ENCODE measurements at regions not wholly inside any gene's neighbourhood (a gene's known extent, or its start where the extent isn't known, plus 50 kb on each side); places are given as distances from the start of the nearest gene placed in this dataset.

DNA sequence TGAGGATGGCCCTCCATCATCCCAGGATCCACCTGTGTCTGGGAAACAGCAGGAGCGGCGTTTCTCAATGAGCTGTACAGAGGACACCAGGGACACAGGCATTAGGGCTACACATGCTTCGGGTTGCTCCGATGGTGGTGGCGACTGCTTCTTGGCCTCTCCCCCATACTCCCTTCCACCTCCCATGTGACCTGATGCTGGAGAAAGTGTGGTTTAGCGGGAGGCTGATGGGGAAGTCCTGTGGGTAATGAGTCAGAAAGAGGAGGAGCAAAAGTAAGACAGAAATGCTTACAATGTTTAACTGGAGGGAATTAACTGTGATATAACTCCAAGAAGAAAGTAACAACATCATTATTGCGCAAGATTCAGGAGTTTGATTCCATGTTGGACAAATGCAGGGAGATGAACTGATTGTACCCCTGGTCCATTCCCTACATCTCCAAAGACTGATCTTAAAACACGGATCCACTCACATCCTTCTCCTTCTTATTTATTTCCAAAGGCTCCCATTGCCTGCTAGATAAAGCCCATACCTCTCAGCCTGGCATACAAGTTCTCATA is 186.6 kb downstream of the NRP2 start:
- H3K9me1 ChIP-seq (replicated peaks; ENCODE audit: control insufficient read depth, extremely low read depth, insufficient read depth, low read length): no peaks in the 10 kb centered on the region
- intact Hi-C loops (cut with micrococcal nuclease) (no loop called here), dilution Hi-C loops (cut with MboI; ENCODE audit: extremely low pct_ligation_motif_present, low sequenced_read_pairs) (no loop called here)
- no peaks in the 10 kb centered on the region for H3K4me1 ChIP-seq (ENCODE audit: control insufficient read depth, extremely low read depth, insufficient read depth, low read length)
- no peak for FAIRE-seq
- DNase-seq (ENCODE audit: low read depth, low spot score): no peak
- H3K4me3 ChIP-seq (replicated peaks in 1 of 3; ENCODE audit: insufficient read depth in 1 of 3, low read depth in 1 of 3, low read length in 3 of 3): no peak overlapping the region
- BruUV-seq (replicated peaks): no TSS peak
- no peak overlapping the region for H3K4me2 ChIP-seq (ENCODE audit: insufficient read depth, low read length)
- peaks cover 3 to 10% of the 10 kb centered on the region in 2 experiments for H3K27me3 ChIP-seq (ENCODE audit: control insufficient read depth in 2 of 2, insufficient read depth in 2 of 2, low read length in 2 of 2)
- H3K9ac ChIP-seq (replicated peaks; ENCODE audit: extremely low read depth, insufficient read depth, low read length): no peak overlapping the region
- POLR2A ChIA-PET: no interaction called here
- no peak overlapping the region for H2AFZ ChIP-seq (ENCODE audit: low read depth, low read length)
- no peaks in the 10 kb centered on the region for H3K9me3 ChIP-seq (replicated peaks; ENCODE audit: control insufficient read depth, insufficient read depth, low read length)
- no peaks in the 10 kb centered on the region for H3K36me3 ChIP-seq (ENCODE audit: control insufficient read depth in 2 of 2, extremely low read depth in 1 of 2, insufficient read depth in 2 of 2, low read length in 2 of 2)
- no peaks in the 10 kb centered on the region for H3K79me2 ChIP-seq (ENCODE audit: control insufficient read depth, insufficient read depth, low read length)
- no peak overlapping the region for H3K27ac ChIP-seq (ENCODE audit: insufficient read depth, low read depth, low read length)
- CTCF ChIA-PET: interaction anchor here (0.6 kb wide), 1 partner anchor 419 kb away, joined by 3 read pairs; no protein-coding TSS in a partner anchor
- H4K20me1 ChIP-seq (replicated peaks; ENCODE audit: control insufficient read depth, extremely low read depth, insufficient read depth, low read length): no peaks in the 10 kb centered on the region
- TF ChIP-seq FOS (IDR thresholded peaks at IDR 0.05; ENCODE audit: borderline replicate concordance, insufficient read depth, low read length): no peak
- no peak for TF ChIP-seq EZH2 (IDR thresholded peaks at IDR 0.05; ENCODE audit: borderline replicate concordance, low read depth, low read length, severe bottlenecking)
- TF ChIP-seq JUN (IDR thresholded peaks at IDR 0.05; ENCODE audit: borderline replicate concordance, insufficient read depth, insufficient read length, low read depth): no peak
- TF ChIP-seq, protein P1, sequence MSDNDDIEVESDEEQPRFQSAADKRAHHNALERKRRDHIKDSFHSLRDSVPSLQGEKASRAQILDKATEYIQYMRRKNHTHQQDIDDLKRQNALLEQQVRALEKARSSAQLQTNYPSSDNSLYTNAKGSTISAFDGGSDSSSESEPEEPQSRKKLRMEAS (IDR thresholded peaks at IDR 0.05; ENCODE audit: insufficient read depth, insufficient read length): no peak
- TF ChIP-seq GATA2 (IDR thresholded peaks at IDR 0.05; ENCODE audit: insufficient read depth, insufficient read length, low read depth, low read length): no peak
- no peak for TF ChIP-seq MYC (IDR thresholded peaks at IDR 0.05; ENCODE audit: low read depth, low read length)
- TF ChIP-seq POLR2A (IDR thresholded peaks at IDR 0.05; ENCODE audit: low read depth, low read length): no peak
- TF ChIP-seq, protein P2, sequence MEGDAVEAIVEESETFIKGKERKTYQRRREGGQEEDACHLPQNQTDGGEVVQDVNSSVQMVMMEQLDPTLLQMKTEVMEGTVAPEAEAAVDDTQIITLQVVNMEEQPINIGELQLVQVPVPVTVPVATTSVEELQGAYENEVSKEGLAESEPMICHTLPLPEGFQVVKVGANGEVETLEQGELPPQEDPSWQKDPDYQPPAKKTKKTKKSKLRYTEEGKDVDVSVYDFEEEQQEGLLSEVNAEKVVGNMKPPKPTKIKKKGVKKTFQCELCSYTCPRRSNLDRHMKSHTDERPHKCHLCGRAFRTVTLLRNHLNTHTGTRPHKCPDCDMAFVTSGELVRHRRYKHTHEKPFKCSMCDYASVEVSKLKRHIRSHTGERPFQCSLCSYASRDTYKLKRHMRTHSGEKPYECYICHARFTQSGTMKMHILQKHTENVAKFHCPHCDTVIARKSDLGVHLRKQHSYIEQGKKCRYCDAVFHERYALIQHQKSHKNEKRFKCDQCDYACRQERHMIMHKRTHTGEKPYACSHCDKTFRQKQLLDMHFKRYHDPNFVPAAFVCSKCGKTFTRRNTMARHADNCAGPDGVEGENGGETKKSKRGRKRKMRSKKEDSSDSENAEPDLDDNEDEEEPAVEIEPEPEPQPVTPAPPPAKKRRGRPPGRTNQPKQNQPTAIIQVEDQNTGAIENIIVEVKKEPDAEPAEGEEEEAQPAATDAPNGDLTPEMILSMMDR (IDR thresholded peaks at IDR 0.05; ENCODE audit: extremely low read depth in 1 of 2, insufficient read depth in 1 of 2, low read depth in 1 of 2, low read length in 2 of 2): no peak
- TF ChIP-seq POLR2AphosphoS5 (IDR thresholded peaks at IDR 0.05; ENCODE audit: insufficient read depth, low read depth, low read length): no peak

Measured in endothelial cell of umbilical vein (primary cell).